SU-DHL-6 (cell line): ENCODE measurements at regions not wholly inside any gene's neighbourhood (a gene's known extent, or its start where the extent isn't known, plus 50 kb on each side); places are given as distances from the start of the nearest gene placed in this dataset.
"Not testable (repeated sequence)": the region's sequence is repeated elsewhere in the genome, so short reads cannot be mapped to it uniquely, and the experiment has no call there.

Source experiments
- H2AFZ ChIP-seq: fragments of 200-600 bp; sonication (generic); 2 replicates; pipeline ENCODE4 v1.6.1; 2014; ENCODE audit warnings: low read depth, mild to moderate bottlenecking, moderate library complexity, mixed read lengths, antibody characterized with exemption, low read length; ENCODE audit not compliant: severe bottlenecking
- H3F3A ChIP-seq: fragments of 200-600 bp; shearing (Covaris generic); 2 replicates; pipeline ENCODE4 v1.6.0; 2016; ENCODE audit warnings: antibody characterized with exemption, mild to moderate bottlenecking; ENCODE audit not compliant: insufficient read depth
- H3K27ac ChIP-seq: fragments of 200-600 bp; sonication (generic); 2 replicates; pipeline ENCODE4 v1.5.1; 2016; ENCODE audit warnings: low read depth, mild to moderate bottlenecking, low read length, moderate library complexity, mixed read lengths
- H3K27me3 ChIP-seq: fragments of 200-600 bp; sonication (generic), shearing (Covaris generic); 2 replicates; pipeline ENCODE4 v1.6.0; 2014; ENCODE audit warnings: mild to moderate bottlenecking, low read length
- H3K36me3 ChIP-seq: fragments of 200-600 bp; sonication (generic); 2 replicates; pipeline ENCODE4 v1.6.1; 2014; ENCODE audit warnings: mild to moderate bottlenecking, low read length, mixed read lengths
- H3K4me2 ChIP-seq: fragments of 300-600, 200-600 bp; shearing (Covaris generic), sonication (generic); 2 replicates; pipeline ENCODE4 v1.6.0; 2014; ENCODE audit warnings: low read length, low read depth, mild to moderate bottlenecking; ENCODE audit not compliant: poor library complexity, severe bottlenecking
- H3K4me3 ChIP-seq: fragments of 200-600 bp; sonication (generic); 2 replicates; pipeline ENCODE4 v1.5.1; 2014; ENCODE audit warnings: antibody characterized with exemption, low read length, mild to moderate bottlenecking, mixed read lengths; ENCODE audit not compliant: insufficient read depth, poor library complexity, severe bottlenecking
- H3K79me2 ChIP-seq: fragments of 200-600 bp; sonication (generic); 2 replicates; pipeline ENCODE4 v1.6.1; 2014; ENCODE audit warnings: mild to moderate bottlenecking, low read length, moderate library complexity; ENCODE audit not compliant: insufficient read depth
- H3K9ac ChIP-seq: fragments of 200-600 bp; sonication (generic); 2 replicates; pipeline ENCODE4 v1.7.0; 2014; ENCODE audit warnings: mild to moderate bottlenecking, low read length
- H3K9me2 ChIP-seq: fragments of 200-600 bp; sonication (generic); replicated peaks from 2 replicates; pipeline ENCODE4 v1.6.1; 2014; ENCODE audit warnings: low read length; ENCODE audit not compliant: insufficient read depth
- H3K9me3 ChIP-seq: fragments of 200-600 bp; sonication (generic); 2 replicates; pipeline ENCODE4 v1.6.1; 2014; ENCODE audit warnings: low read length, mixed read lengths; ENCODE audit not compliant: insufficient read depth
- H4K20me1 ChIP-seq: fragments of 200-600 bp; sonication (generic); 2 replicates; pipeline ENCODE4 v1.6.1; 2014; ENCODE audit warnings: low read depth, mild to moderate bottlenecking, antibody characterized with exemption, low read length, moderate library complexity, mixed read lengths
- CTCF ChIP-seq: fragments of 200-600 bp; sonication (generic); IDR thresholded peaks from one replicate; pipeline ENCODE4 v1.5.1; 2017; ENCODE audit warnings: antibody characterized with exemption, mild to moderate bottlenecking, low read length, moderate library complexity; ENCODE audit not compliant: insufficient read depth, poor library complexity, severe bottlenecking
- EZH2phosphoT487 ChIP-seq: fragments of 200-600 bp; sonication (generic), shearing (Covaris generic); conservative IDR thresholded peaks from 2 replicates; pipeline ENCODE4 v1.6.1; 2018; ENCODE audit warnings: mild to moderate bottlenecking, antibody characterized with exemption, low read length, moderate library complexity, mixed read lengths

GRCh38 chr6:112475083-112475482 lies 128.0 kb downstream of the RFPL4B start:
- Histone ChIP-seq H3K27me3 (no peaks in the 10 kb centered on the region), H3F3A (no peaks in the 10 kb centered on the region), H3K9ac (no peak overlapping the region), H3K27ac (no peak overlapping the region), H3K9me2 (no peaks in the 10 kb centered on the region), H3K36me3 (no peaks in the 10 kb centered on the region), H3K9me3 (no peaks in the 10 kb centered on the region), H3K4me2 (no peak overlapping the region), H3K79me2 (no peaks in the 10 kb centered on the region), H4K20me1 (no peaks in the 10 kb centered on the region), H2AFZ (no peak overlapping the region), H3K4me3 (no peak overlapping the region)
- TF ChIP-seq CTCF (no peak), EZH2phosphoT487 (no peak)

GRCh38 chr6:112477125-112477524 lies 130.0 kb downstream of the RFPL4B start:
- no peak overlapping the region for H3K4me2 ChIP-seq
- no peaks in the 10 kb centered on the region for H3K79me2 ChIP-seq
- H3K9ac ChIP-seq = no peak overlapping the region
- no peak overlapping the region for H2AFZ ChIP-seq
- no peak for TF ChIP-seq CTCF
- TF ChIP-seq EZH2phosphoT487 = no peak
- H3F3A ChIP-seq = no peaks in the 10 kb centered on the region
- H3K36me3 ChIP-seq = no peaks in the 10 kb centered on the region
- no peaks in the 10 kb centered on the region for H3K9me2 ChIP-seq
- no peak overlapping the region for H3K27ac ChIP-seq
- H3K27me3 ChIP-seq = no peaks in the 10 kb centered on the region
- H3K9me3 ChIP-seq = no peaks in the 10 kb centered on the region
- H4K20me1 ChIP-seq = no peaks in the 10 kb centered on the region
- no peak overlapping the region for H3K4me3 ChIP-seq

GRCh38 chr6:112478036-112478435 lies 130.9 kb downstream of the RFPL4B start:
- no peak overlapping the region for H2AFZ ChIP-seq

GRCh38 chr6:112479975-112480374 lies 132.8 kb downstream of the RFPL4B start:
- not testable (repeated sequence) for H3K79me2 ChIP-seq, H3K9me2 ChIP-seq, H3K36me3 ChIP-seq, H3K9ac ChIP-seq, H3K27ac ChIP-seq, H3K4me2 ChIP-seq, H4K20me1 ChIP-seq, H2AFZ ChIP-seq, H3K27me3 ChIP-seq, H3F3A ChIP-seq, H3K4me3 ChIP-seq, H3K9me3 ChIP-seq

More at GRCh38 chr6:112478036-112478435, 130.9 kb downstream of the RFPL4B start:
- Histone ChIP-seq H3F3A (no peaks in the 10 kb centered on the region), H3K9me3 (no peaks in the 10 kb centered on the region), H3K4me3 (no peak overlapping the region), H3K9ac (no peak overlapping the region), H3K27me3 (no peaks in the 10 kb centered on the region), H3K36me3 (no peaks in the 10 kb centered on the region), H4K20me1 (no peaks in the 10 kb centered on the region), H3K79me2 (no peaks in the 10 kb centered on the region), H3K27ac (no peak overlapping the region), H3K9me2 (no peaks in the 10 kb centered on the region), H3K4me2 (no peak overlapping the region)
- TF ChIP-seq EZH2phosphoT487 (no peak), CTCF (no peak)
